NCI-H2029 treated with DMSO at 0.1 percent for 48 hours (cell line): ENCODE measurements at regions not wholly inside any gene's neighbourhood (a gene's known extent, or its start where the extent isn't known, plus 50 kb on each side); places are given as distances from the start of the nearest gene placed in this dataset.

ENCODE experiments used
- DNase-seq: peaks from one replicate; lab custom pipeline; 2025; lab: John Stamatoyannopoulos, UW

DNA sequence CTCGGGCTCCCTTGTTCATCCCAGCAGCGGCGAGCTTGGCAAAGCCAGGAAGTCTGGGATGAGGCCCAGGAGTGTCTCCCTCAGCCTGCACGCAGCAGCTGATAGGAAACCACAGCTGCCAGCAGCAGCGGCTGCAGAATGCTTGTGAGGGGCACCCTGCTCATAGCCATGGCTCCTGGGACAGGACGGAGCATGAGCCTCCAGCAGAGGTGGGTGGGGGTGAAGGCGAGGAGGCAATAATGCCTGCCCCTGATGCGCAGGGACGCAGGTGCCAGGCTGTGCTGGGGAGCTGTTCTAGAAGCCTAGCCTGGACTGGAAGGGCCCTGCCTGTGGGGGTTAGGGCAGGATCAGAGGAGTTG, 157.9 kb downstream of the CD83 start:
- no peak for DNase-seq

- DNase-seq, result no peak
Measured at GRCh38 chr6:14276071-14276470, 158.5 kb downstream of the CD83 start.

GRCh38 chr6:14276667-14277404, 159.3 kb downstream of the CD83 start:
- DNase-seq, result no peak

DNA sequence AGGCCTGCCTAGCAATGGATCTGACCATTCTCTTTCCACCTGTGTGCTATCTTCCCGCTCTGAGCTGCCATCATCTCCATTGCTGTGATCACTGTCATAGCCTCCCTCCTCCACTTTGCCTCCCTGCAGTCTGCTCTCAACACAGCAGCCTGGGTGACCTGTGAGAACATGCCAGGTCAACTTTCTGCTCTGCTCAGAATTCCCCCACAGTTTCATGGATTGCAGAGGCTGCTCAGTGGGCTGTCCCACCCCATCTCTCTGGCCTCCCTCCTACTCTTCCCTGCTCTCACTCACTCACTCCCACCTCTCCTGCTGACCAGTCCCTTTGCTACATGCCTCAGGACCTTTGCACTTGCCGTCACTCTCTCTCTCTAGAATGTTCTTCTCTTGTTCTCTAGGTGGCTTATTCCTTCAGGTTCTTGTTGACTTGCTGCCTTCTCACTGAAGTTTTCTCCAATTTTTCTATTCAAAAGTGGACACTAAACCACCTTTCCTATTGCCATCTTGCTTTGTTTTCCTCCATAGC, 159.9 kb downstream of the CD83 start:
- DNase-seq, result no peak

GRCh38 chr6:14278006-14278405, 160.4 kb downstream of the CD83 start:
- DNase-seq, result no peak

GRCh38 chr6:14278446-14278845, 160.9 kb downstream of the CD83 start:
- DNase-seq, result no peak

- no peak for DNase-seq
Measured at GRCh38 chr6:14280006-14280510, 162.5 kb downstream of the CD83 start.

DNA sequence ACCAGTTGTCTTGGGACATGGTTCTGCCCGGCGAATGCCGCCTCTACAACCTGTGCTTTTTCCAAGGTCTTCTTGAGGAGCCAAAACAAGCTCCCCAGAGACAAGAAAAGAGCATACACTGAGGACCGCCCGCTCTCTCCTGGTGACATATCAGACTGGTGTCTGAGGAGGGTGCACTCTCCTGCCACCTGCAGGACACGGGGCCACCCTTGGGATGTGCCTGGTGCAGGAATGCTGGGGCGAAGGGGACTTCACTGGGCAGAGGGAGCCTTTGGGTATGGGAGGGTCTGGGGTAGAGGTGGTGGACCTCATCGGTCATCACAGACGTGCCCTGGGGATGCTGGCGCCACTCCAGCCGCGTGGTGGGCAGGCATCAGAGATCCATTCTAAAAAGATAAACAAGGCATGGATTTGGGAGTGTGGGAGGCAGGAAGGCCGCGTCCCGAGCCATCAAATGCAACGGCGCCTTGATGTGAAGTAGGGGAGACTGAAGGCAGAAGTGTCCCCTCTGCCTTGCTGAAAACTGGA, 163.3 kb downstream of the CD83 start:
- DNase-seq, result no peak

DNA sequence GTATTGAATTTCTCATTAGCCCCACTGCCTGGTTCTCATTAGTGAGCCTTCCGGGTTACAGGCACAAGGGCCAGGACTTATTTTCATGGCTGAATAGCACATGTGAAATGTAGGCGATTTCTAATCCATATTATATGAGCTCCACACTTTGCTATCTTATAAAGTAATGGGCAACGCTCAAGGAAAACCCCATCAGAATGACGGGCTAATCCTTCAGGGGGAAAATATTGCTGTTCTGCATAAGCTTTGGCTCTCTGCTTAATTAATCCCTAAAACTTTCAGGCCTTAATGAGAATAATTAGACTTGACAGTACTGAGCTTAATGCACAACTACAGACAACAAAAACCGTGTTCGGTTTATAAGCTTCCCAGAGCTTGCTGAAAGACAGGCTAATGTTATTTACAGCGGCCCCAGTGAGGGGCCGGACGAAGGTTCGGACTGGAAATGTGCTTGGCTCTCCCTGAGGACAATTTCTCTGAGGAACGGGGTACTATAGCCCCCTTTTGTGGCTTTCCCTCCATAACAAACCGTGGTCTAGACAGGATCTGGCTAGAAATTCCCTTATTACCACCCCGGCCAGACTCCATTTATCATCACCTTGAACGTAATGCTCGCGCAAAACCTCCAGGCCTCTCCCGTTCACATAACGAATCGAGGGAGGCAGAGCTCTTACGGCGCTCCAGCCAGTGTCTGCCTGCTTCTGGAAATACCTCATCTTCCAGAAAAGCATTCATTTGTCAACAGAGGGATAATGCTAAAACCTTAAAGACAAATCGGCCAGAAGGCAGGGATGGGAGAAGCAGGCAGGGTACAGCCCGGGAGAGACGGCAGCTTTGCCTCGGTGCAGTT, 164.5 kb downstream of the CD83 start:
- no peak for DNase-seq

GRCh38 chr6:14282854-14283505, 165.4 kb downstream of the CD83 start:
- DNase-seq, result no peak

- DNase-seq, result no peak
Measured at GRCh38 chr6:14283600-14284235, 166.1 kb downstream of the CD83 start.

GRCh38 chr6:14284969-14285590, 167.5 kb downstream of the CD83 start:
- DNase-seq, result no peak

DNA sequence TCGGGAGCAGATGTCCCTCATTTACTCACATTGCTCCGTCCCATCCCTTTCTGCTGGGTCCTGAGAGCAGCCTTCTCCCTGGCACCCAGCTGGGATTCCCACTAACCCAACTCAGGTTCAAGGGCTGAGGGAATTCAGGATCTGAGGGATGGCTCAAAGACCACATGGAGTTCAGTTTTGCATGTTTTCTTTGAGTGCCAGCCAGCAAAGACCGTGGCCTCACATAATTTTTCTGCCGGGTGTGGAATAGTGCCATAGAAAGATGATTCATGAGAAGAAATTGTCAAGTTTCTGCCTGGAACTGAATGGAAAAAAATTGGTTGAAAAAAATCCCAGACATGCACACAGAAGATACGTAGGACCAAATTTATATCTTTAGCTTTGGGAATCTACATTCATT, 168.6 kb downstream of the CD83 start:
- DNase-seq, result no peak

GRCh38 chr6:14286634-14287428, 169.3 kb downstream of the CD83 start:
- no peak for DNase-seq

- no peak for DNase-seq
Measured at GRCh38 chr6:14287707-14288106, 170.1 kb downstream of the CD83 start.

- no peak for DNase-seq
Measured at GRCh38 chr6:14288910-14289309, 171.3 kb downstream of the CD83 start.

- DNase-seq, result no peak
Measured at GRCh38 chr6:14290041-14290771, 172.6 kb downstream of the CD83 start.

- DNase-seq, result no peak
Measured at GRCh38 chr6:14290772-14291330, 173.3 kb downstream of the CD83 start.

- no peak for DNase-seq
Measured at GRCh38 chr6:14291331-14291730, 173.8 kb downstream of the CD83 start.
